ENCODE measurements at regions not wholly inside any gene's neighbourhood (a gene's known extent, or its start where the extent isn't known, plus 50 kb on each side); places are given as distances from the start of the nearest gene placed in this dataset.

GRCh38 chr13:79886601-79887000, 405.6 kb downstream of the NDFIP2 start:
- WGBS, 3 donors: 75 to 91% (median 80%) methylated on average over 3 of the region's 3 CpGs

GRCh38 chr13:79884890-79885289, 403.9 kb downstream of the NDFIP2 start:
- no peak overlapping the region for H3K4me3 ChIP-seq
- no peaks in the 10 kb centered on the region for H3K36me3 ChIP-seq
- H3K27ac ChIP-seq: no peak overlapping the region
- WGBS, 3 donors: 84 to 88% (median 84%) methylated on average over 2 of the region's 2 CpGs
- intact Hi-C loops (cut with DNase I): no loop called here
- DNase-seq: no peak
- TF ChIP-seq CTCF (IDR thresholded peaks at IDR 0.05) (no peak), EP300 (IDR thresholded peaks at IDR 0.05) (no peak), POLR2A (IDR thresholded peaks at IDR 0.05) (no peak)
- no peaks in the 10 kb centered on the region for H3K9me3 ChIP-seq
- no peaks in the 10 kb centered on the region for H3K27me3 ChIP-seq
- H3K4me1 ChIP-seq (ENCODE audit: insufficient read depth): no peaks in the 10 kb centered on the region

More at GRCh38 chr13:79886601-79887000, 405.6 kb downstream of the NDFIP2 start:
- TF ChIP-seq CTCF (IDR thresholded peaks at IDR 0.05) (no peak), POLR2A (IDR thresholded peaks at IDR 0.05) (no peak), EP300 (IDR thresholded peaks at IDR 0.05) (no peak)
- Histone ChIP-seq H3K4me1 (ENCODE audit: insufficient read depth) (no peaks in the 10 kb centered on the region), H3K9me3 (no peaks in the 10 kb centered on the region), H3K36me3 (no peaks in the 10 kb centered on the region), H3K4me3 (no peak overlapping the region), H3K27ac (no peak overlapping the region), H3K27me3 (no peaks in the 10 kb centered on the region)
- intact Hi-C loops (cut with DNase I): no loop called here
- no peak for DNase-seq

- H3K9me3 ChIP-seq: no peaks in the 10 kb centered on the region
- DNase-seq: no peak
- H3K36me3 ChIP-seq: no peaks in the 10 kb centered on the region
- no peak for TF ChIP-seq CTCF (IDR thresholded peaks at IDR 0.05)
- TF ChIP-seq POLR2A (IDR thresholded peaks at IDR 0.05): no peak
- TF ChIP-seq EP300 (IDR thresholded peaks at IDR 0.05): no peak
- intact Hi-C loops (cut with DNase I): no loop called here
- no peaks in the 10 kb centered on the region for H3K4me1 ChIP-seq (ENCODE audit: insufficient read depth)
- no peak overlapping the region for H3K4me3 ChIP-seq
- no peak overlapping the region for H3K27ac ChIP-seq
- no peaks in the 10 kb centered on the region for H3K27me3 ChIP-seq
Observed at GRCh38 chr13:79883216-79883615, 402.3 kb downstream of the NDFIP2 start.

- no peaks in the 10 kb centered on the region for H3K27me3 ChIP-seq
- no peak overlapping the region for H3K27ac ChIP-seq
- 88 to 96% (median 91%) methylated on average over 2 of the region's 2 CpGs for WGBS, 3 donors
- no peak overlapping the region for H3K4me3 ChIP-seq
- TF ChIP-seq POLR2A (IDR thresholded peaks at IDR 0.05): no peak
- no peaks in the 10 kb centered on the region for H3K36me3 ChIP-seq
- DNase-seq: no peak
- no peaks in the 10 kb centered on the region for H3K4me1 ChIP-seq (ENCODE audit: insufficient read depth)
- H3K9me3 ChIP-seq: no peaks in the 10 kb centered on the region
- intact Hi-C loops (cut with DNase I): no loop called here
Observed at GRCh38 chr13:79880818-79881217, 399.9 kb downstream of the NDFIP2 start.

GRCh38 chr13:79874396-79875360, 393.7 kb downstream of the NDFIP2 start:
- no peaks in the 10 kb centered on the region for H3K4me1 ChIP-seq (ENCODE audit: insufficient read depth)
- 83 to 86% (median 86%) methylated on average over 5 of the region's 5 CpGs for WGBS, 3 donors
- intact Hi-C loops (cut with DNase I): no loop called here

More at GRCh38 chr13:79874396-79875360, 393.7 kb downstream of the NDFIP2 start:
- TF ChIP-seq CTCF (IDR thresholded peaks at IDR 0.05): no peak
- Histone ChIP-seq H3K27me3 (no peaks in the 10 kb centered on the region), H3K36me3 (no peaks in the 10 kb centered on the region), H3K9me3 (no peaks in the 10 kb centered on the region), H3K4me3 (no peak overlapping the region), H3K27ac (no peak overlapping the region)
- DNase-seq: no peak

All from ovary (tissue), 7 donors.